GM21381 (cell line): ENCODE measurements at regions not wholly inside any gene's neighbourhood (a gene's known extent, or its start where the extent isn't known, plus 50 kb on each side); places are given as distances from the start of the nearest gene placed in this dataset.
"Not testable (repeated sequence)": the region's sequence is repeated elsewhere in the genome, so short reads cannot be mapped to it uniquely, and the experiment has no call there.

Source experiments
- ATAC-seq: cut with Tn5 transposase; IDR thresholded peaks from one replicate; pipeline ENCODE4 v1.9.1; 2021; ENCODE audit warnings: mild to moderate bottlenecking, moderate library complexity; ENCODE audit not compliant: unreplicated experiment

DNA sequence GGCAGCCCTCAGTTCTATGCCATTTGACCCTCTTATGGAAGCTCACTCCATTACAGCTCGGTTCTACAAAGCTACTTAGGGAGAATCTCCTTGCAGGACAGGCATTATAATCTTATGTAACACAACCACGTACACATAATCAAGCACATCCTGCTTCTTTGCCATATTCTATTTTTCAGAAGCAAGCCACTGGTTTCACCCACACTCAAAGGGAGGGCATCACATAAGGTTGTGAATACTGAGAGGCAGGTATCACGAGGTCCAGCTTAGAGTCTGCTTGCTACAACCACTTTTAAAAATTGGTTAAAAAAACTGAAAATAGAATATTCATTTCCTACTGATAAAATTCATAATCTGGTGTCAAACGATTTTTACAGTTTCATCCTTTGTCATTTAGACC lies 589.2 kb downstream of the SLC16A7 start:
- ATAC-seq: no peak

DNA sequence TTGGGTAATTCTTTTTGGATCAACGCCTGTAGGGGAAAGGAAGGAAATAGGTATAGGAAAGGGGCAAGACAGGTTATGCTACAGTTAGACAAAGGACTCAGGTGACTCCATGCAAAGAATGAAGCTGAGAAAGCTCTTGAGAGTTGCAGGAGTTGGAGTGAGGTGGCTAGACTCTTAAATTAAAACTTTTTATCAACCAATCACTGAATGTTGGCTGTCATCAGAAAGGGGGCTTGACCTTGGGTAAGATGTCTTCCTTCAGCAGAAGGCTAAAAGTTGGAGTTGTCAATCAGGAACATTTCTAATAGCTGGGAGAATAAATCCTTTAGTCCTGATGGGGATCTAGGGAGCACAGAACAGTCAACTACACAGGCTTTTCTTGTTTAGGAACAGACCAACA lies 595.4 kb downstream of the SLC16A7 start:
- ATAC-seq: no peak

DNA sequence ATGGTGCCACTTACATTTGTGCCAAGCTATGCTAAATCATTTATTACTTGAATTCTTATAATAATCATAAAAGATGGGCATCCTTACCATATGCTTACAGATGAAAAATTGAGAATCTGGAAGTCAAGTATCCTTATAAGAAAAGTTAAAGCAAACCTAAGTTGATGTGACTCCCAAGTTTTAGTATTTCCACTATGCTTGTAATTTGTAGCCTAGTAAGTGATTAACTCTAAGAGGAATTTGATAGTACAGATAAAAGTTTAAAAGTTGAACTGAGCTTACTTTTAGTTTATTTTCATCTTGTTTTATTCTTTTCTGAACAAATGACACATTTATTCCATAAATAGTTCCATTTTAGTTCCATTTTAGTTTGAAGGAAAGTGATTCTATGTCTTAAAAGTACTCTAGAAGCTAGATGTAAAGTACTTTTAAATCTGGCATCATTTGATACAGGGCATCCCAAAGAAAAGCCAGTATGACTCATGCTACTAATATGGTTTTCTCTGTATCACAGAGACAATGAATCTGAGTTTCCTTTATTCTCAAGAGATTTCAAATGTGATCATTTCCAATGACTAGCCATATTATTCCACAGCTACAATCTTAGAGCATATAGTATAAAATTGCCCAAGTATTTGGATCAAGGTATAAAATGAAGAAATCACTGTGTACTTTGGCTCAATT lies 596.0 kb downstream of the SLC16A7 start:
- no peak for ATAC-seq

DNA sequence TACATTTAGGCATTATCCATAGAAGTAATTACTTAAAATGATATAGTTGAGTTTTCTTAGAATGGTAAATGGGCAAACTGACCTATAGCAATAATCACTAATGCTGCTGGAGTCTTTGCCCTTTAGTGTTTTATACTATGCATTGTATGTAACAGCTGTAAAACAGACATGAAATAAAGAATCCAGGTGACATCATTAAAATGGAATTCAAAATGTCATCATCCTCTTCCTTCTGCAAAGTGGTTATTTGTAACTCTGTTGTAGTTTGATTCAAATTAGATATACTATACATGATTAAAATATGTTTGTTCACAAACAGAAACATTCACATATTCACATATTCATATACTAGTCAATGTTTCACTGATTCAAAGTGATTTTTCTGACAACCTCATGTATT lies 598.8 kb downstream of the SLC16A7 start:
- ATAC-seq: no peak

DNA sequence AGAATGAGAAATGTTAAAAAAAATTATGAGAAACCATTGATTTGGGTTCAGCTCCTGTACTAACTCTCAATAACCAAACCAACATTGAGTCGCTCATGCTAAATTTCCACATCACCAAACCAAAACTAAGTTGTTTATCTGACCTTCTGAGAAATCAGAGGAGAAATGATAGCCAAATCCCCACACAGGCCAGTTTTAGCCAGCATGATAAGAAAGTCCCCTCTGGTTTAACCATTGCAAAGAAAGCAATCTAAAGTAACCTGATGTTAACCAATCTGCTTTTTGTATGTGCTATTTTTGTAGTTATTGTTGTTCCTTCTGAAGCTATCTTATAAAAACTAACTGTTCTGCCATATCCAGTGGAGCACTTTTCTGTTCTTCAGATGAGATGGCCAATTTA lies 599.7 kb downstream of the SLC16A7 start:
- no peak for ATAC-seq

DNA sequence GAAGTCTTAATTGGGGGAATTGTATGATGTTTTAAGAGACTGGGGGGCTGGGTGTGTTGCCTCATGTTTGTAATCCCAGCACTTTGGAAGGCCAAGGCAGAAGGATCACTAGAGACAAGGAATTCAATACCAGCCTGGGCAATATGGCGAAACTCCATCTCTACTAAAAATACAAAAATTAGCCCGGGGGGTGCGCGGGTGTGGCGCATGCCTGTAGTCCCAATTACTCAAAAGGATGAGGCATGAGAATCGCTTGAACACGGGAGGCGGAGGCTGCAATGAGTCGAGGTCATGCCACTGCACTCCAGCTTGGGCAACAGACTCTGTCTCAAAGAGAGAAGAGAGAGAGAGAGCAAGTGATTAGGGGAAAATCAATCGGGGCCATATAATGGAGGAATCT lies 600.5 kb downstream of the SLC16A7 start:
- ATAC-seq: no peak

DNA sequence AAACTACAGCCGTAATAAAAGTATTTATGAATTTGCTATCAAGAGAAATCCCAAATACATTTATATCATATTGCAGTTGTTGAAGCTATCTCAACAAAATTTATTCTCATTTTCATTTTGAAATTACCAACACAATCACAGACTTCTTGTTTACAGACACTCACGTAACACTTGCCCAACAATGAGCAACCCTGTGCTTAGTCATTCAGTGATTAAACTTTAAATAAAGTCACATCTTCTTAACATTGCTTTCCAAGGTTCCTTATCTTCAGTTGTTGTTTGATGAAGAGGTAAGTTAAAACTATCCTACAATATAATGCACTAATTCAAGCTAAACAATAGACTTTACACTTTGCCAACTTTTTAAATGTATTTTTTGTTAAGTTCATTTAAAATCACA lies 601.8 kb downstream of the SLC16A7 start:
- no peak for ATAC-seq

DNA sequence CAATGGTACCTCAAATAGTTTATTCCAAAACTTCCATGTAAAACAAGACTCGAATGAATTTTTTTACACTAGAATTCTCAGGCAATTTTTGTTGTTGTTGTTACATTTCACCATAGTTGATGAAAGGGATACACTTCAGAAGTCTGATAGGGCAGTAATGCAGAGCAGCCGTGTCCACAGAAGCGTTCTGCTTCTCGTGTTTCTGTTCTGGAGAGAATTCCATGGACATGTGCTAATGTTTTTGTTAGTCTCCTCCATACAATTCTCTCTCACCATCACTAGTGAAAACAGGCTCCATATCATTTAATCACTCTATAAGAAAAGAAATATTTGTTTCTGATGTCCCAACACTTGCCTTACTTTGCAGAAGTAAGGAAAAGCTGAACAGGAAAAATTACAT lies 606.1 kb downstream of the SLC16A7 start:
- ATAC-seq: no peak

DNA sequence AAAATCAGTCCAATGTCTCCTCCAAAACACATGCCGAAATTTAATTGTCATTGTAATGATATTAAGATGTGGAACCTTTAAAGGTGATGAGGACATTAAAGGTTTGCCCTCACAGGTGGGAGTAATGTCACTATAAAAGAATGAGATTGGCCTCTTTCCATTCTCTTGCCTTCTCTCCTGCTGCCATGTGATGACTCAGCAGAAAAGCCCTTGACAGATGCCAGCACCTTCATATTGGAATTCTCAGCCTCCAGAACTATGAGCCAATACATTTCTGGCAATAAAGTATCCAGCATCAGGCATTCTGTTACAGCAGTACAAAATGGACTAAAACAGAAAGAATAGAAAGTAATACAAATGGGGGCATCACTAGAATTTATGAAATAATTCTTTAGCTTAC lies 609.7 kb downstream of the SLC16A7 start:
- no peak for ATAC-seq

DNA sequence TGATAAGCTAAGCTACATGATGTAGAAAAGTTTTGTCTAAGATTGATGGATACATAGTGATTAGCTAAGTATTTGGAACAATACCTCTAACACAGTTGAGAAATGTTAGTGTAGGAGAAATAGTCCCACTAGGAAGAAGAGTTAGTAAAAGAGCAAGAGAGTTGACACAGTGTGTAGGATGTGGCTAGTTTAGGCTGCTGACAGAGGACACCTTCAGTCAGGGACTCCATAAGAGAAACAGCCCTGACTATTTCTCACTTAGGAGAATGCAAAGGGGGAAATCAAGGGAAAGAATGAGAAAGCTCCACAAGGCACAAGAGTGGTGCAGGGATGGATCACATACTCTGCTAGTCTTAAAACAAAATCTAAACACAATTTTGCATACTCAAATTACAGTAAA lies 613.7 kb downstream of the SLC16A7 start:
- ATAC-seq: no peak

DNA sequence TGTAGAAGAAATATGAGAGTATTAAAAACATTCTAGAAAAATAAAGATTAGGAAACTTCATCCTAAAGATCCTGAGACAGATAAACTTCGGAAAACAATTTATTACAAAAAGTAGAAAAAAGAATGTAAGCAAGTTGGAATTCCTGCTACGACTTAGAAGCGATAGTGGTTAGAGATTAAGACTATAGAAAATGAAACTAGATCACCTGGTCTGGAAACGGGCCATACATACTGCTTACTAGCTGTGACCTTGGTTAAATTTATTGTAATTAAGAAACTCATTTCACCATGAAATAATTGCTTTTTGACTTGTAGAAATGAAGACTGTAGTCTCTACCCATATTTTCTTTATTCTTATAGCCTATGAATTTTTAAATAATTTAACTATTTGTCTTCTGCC lies 614.1 kb downstream of the SLC16A7 start:
- no peak for ATAC-seq

DNA sequence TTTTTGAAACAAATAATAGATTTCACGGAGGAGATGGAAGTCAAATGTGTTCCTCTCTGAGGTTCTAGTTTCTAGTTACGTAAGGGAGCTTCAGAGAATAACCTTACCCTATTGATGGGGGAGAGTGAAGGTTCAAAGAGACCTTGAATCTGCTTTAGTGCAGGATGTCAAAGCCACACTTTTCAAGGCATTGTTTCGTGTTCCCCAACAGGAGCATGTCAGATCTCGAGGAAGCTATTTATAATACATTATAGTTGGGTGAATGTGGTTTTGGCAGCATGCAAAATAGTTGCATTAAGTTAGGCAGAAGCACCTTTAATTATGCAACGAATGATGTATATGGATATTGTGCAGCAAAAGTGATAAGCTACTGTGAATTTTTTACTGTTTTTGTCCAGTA lies 614.9 kb downstream of the SLC16A7 start:
- no peak for ATAC-seq

DNA sequence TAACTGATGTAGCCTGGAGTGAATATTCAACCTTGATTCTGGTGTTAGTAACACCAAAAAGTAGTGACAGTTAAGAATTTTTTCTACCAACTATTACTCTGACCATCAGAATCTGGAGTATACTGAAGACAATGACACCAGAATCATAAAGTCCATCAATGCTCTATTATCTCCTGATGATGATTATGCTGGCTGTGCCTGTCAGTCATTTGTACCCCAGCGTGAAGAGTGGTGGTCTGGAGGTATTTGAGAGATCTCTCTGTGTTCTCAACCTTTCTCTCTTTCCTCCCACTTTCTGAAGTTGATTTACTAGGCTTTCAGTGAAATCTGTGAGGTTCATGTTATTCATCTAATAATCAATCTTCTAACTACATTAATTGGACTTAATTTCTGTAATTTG lies 615.4 kb downstream of the SLC16A7 start:
- ATAC-seq: no peak

DNA sequence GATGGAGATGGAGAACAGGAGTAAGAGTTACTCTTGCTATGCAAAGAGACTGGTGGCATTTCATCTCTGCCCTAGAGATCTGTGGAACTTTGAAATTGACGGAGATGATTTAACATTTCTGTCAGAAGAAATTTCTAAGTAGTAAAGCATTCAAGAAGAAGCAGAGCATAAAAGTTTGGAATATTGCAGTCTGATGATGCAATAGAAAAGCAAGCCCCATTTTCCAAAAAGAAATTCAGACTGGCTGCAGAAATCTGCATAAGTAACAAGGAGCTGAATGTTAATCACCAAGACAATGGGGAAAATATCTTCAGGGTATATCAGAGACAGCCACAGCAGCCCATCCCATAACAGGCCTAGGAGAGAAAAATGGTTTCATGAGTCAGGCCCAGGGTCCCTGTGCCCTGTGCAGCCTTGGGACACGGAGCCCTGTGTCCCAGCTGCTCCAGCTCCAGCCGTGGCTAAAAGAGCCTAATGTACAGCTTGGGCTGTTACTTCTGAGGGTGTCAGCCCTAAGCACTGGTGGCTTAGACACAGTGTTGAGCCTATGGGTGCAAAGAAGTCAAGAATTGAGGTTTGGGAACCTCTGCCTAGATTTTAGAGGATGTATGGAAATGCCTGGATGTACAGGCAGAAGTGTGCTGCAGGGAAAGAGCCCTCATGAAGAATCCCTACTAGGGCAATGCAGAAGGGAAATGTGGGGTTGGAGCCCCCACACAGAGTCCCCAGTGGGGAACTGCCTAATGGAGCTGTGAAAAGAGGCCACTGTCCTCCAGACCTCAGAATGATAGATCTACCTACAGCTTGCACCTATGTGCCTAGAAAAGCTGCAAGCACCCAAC lies 616.6 kb downstream of the SLC16A7 start:
- no peak for ATAC-seq

DNA sequence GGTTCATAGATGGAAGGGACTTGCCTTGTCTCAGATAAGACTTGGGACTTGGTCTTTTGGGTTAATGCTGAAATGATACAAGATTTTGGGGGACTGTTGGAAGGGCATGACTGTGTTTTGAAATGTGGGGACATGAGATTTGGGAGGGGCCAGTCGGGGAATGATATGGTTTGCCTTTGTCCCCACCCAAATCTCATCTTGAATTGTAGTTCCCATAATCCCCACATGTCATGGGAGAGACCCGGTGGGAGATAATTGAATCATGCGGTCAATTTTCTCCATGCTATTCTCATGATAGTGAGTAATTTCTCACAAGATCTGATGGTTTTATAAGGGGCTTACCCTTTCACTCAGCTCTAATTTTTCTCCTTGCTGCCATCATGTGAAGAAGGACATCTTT lies 617.4 kb downstream of the SLC16A7 start:
- ATAC-seq: not testable (repeated sequence)

DNA sequence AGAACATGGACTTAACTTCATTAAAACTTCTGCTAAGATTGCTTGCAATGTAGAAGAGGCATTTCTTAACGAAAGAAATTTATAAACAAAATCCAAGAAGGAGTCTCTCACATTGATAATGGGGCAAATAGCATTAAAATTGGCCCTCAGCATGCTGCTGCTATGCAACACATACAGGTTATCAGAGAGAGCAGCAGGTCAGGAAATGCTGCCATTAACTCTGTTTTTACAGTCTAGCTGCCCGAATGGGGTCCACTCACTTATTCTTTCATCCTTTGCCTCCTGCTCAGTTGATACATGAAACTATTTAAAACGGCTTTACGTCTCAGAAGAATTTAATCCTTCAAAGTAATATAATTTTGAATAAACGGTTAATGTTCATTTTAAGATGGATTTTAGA lies 620.4 kb downstream of the SLC16A7 start:
- no peak for ATAC-seq

DNA sequence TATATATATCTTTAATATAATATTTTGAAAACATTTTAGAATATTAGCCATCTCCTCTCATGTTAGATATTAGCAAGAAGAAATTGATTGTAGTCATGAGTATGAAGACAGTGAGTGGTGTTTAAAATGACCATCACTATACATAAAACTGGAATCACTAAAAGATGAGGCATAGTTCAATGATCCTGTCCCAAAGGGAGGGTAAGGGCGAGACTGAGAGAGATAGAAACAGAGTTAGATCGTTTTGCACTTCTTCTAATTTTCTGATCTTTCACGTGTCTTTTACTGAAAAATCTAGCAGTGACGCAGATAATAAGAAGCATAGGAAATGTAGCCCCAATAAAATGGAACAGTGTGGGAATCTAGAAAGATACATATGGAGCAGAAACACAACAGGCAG lies 627.4 kb downstream of the SLC16A7 start:
- ATAC-seq: no peak

DNA sequence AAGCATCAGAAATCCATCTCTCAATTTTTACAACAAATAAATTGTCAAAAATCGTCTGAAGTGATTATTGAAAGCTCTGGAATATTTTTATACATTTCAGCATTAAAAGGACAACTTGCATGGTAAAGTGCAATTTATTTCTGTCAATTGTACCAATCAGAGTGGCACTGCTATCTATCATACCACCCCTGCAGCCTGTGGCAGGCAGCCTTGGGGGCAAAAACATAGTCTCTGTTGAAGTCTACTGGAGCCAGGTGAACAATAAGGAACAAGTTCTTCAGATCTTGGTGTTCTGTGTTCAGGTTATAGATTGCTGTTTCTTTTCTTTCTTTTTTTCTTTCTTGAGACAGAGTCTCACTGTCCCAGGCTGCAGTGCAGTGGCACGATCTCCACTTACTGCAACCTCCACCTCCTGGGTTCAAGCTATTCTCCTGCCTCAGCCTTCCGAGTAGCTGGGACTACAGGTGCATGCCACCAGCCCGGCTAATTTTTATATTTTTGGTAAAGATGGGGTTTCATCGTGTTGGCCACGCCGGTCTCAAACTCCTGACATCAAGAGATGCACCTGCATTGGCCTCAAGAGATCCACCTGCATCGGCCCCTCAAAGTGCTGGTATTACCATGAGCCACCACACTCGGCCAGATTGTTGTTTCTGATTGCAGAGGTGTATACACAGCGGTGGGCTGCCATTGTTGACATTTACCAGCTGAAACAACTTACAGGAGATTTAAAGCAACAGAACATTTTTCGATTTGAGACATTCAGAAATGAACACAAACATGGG lies 629.6 kb downstream of the SLC16A7 start:
- ATAC-seq: no peak

DNA sequence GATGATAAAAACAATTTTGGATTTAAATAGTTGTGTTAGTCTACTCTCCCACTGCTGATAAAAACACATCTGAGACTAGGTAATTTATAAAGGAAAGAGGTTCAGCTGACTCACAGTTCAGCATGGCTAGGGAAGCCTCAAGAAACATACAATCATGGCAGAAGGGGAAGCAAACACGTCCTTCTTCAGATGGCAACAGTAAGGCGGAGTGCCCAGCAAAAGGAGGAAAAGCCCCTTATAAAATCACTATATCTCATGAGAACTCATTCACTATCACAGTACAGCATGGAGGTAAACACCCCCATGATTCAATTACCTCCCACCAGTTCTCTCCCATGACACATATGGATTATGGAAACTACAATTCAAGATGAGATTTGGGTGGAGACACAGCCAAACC lies 632.1 kb downstream of the SLC16A7 start:
- no peak for ATAC-seq

DNA sequence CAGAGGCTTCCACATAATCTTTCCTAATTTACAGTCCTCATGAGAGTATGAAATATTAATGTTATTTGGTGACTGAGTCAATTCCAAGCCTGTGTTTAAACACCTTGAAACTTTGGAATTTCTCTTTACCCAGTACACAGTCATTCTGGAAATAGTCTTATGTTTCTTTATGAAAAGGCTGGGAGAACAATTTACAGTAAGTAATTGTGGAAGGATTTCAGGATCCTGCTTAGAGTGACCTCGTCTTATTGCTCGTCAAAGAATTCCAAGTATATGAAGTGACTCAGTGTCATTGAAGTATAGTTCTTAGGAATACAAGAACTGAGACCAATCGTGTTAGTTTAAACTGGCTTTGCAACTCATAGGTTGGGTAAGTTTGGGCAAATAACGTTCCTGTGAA lies 634.2 kb downstream of the SLC16A7 start:
- no peak for ATAC-seq

DNA sequence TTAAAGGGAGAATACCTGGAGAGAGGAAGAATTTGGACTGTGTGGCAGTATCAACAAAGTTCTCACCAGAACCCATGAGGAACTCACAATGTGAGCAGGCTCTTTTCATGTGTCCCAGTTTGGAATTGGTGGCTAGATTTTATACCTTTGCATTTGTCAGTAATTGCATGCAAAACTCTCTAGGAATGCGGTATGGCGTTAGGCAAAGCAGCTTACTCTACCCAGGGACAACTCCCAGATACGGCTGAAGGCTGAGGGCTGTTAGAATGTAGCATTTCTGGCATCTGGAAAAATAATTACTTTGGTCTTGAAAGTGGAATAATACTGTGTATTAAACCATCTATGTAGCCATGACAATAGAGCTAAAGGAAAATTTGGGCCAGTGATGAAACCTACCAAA lies 635.5 kb downstream of the SLC16A7 start:
- no peak for ATAC-seq
